B cell (primary cell): ENCODE measurements at regions not wholly inside any gene's neighbourhood (a gene's known extent, or its start where the extent isn't known, plus 50 kb on each side); places are given as distances from the start of the nearest gene placed in this dataset.

Experiments
- ATAC-seq: fragments of 200-7000 bp; cut with Tn5 transposase; one replicate; pipeline ENCODE4 v1.10.0; 2021; ENCODE audit warnings: low read depth, mild to moderate bottlenecking, moderate number of reproducible peaks, moderate library complexity
- CTCF ChIA-PET: fragments of 350-600 bp; sonication (Branson Sonifier 250); formaldehyde crosslinking; loops from one replicate; lab custom pipeline; 2021; ENCODE audit warnings: antibody characterized with exemption, inconsistent platforms; lab: Charles Lee
- POLR2A ChIA-PET: fragments of 350-600 bp; sonication (Branson Sonifier 250); formaldehyde crosslinking; loops from one replicate; lab custom pipeline; 2021; ENCODE audit warnings: antibody characterized with exemption; lab: Charles Lee
- DNase-seq: peaks from one replicate; pipeline ENCODE4 v3.0.0; 2013
- H2AFZ ChIP-seq: 2 replicates; pipeline ENCODE4 v1.6.1; 2012; ENCODE audit warnings: mild to moderate bottlenecking, low read depth, low read length; ENCODE audit not compliant: insufficient read depth, poor library complexity, severe bottlenecking
- H3K27ac ChIP-seq, 2 donors: 1 replicate in 1 of 2; 2 replicates in 1 of 2; pipeline ENCODE4 v1.5.1; 2012 to 2013; ENCODE audit warnings: low read length in 2 of 2, mild to moderate bottlenecking in 2 of 2, moderate library complexity in 1 of 2
- H3K27me3 ChIP-seq, 4 experiments: fragments of 200-600 bp in 1 of 4; sonication (generic) in 1 of 4; replicated peaks in 1 of 4; 1 replicate in 2 of 4; 2 replicates in 2 of 4; pipeline versions ENCODE4 v1.6.1 to v1.7.0; 2013 to 2016; ENCODE audit warnings: low read length in 3 of 4, mild to moderate bottlenecking in 2 of 4, mixed read lengths in 1 of 4, moderate library complexity in 1 of 4; ENCODE audit not compliant: insufficient read depth in 4 of 4, control insufficient read depth in 3 of 4; ENCODE audit errors: control extremely low read depth in 1 of 4
- H3K36me3 ChIP-seq, 2 experiments: replicated peaks in 1 of 2; 1 replicate in 1 of 2; 2 replicates in 1 of 2; pipeline versions ENCODE4 v1.6.1 to v1.7.1; 2013; ENCODE audit warnings: low read length in 1 of 2; ENCODE audit not compliant: insufficient read depth in 2 of 2, control insufficient read depth in 1 of 2; ENCODE audit errors: control extremely low read depth in 1 of 2, extremely low read depth in 1 of 2
- H3K4me1 ChIP-seq, 2 donors: fragments of 200-600 bp in 1 of 2; sonication (generic) in 1 of 2; 1 replicate in 1 of 2; 2 replicates in 1 of 2; pipeline versions ENCODE4 v1.5.1 to v1.6.1; 2013 to 2017; ENCODE audit warnings: low read length in 2 of 2; ENCODE audit not compliant: control insufficient read depth in 2 of 2, insufficient read depth in 2 of 2
- H3K4me2 ChIP-seq: replicated peaks from 2 replicates; pipeline ENCODE3; 2012; ENCODE audit warnings: mild to moderate bottlenecking, low read depth, low read length; ENCODE audit not compliant: poor library complexity, severe bottlenecking
- H3K4me3 ChIP-seq, 5 experiments: fragments of 200-600 bp in 1 of 5; sonication (generic) in 1 of 5; 1 replicate in 3 of 5; 2 replicates in 2 of 5; pipeline versions ENCODE4 v1.5.1 to v1.7.0; 2011 to 2016; ENCODE audit warnings: low read length in 4 of 5, mild to moderate bottlenecking in 4 of 5, low read depth in 2 of 5, control low read depth in 1 of 5, moderate library complexity in 1 of 5; ENCODE audit not compliant: insufficient read depth in 1 of 5; ENCODE audit errors: control extremely low read depth in 1 of 5, extremely low read depth in 1 of 5
- H3K79me2 ChIP-seq: fragments of 200-600 bp; sonication (generic); one replicate; pipeline ENCODE4 v1.6.0; 2016; ENCODE audit warnings: low read length; ENCODE audit not compliant: control insufficient read depth, insufficient read depth
- H3K9ac ChIP-seq: fragments of 200-600 bp; sonication (generic); 2 replicates; pipeline ENCODE4 v1.6.1; 2017; ENCODE audit warnings: mild to moderate bottlenecking, low read length, moderate library complexity
- H3K9me3 ChIP-seq, 3 donors: one replicate each; pipeline versions ENCODE4 v1.6.1 to v1.7.1; 2013; ENCODE audit warnings: low read length in 2 of 3; ENCODE audit not compliant: control insufficient read depth in 2 of 3, insufficient read depth in 1 of 3; ENCODE audit errors: control extremely low read depth in 1 of 3
- H4K20me1 ChIP-seq: 2 replicates; pipeline ENCODE4 v1.6.0; 2012; ENCODE audit warnings: mild to moderate bottlenecking, low read length; ENCODE audit not compliant: insufficient read depth, control insufficient read depth, poor library complexity, severe bottlenecking
- H3K27ac Mint-ChIP-seq: one replicate; pipeline ENCODE4 v1.8.0; 2021; ENCODE audit warnings: mixed read lengths
- H3K27me3 Mint-ChIP-seq: one replicate; pipeline ENCODE4 v1.8.0; 2021; ENCODE audit warnings: mixed read lengths
- H3K4me1 Mint-ChIP-seq: one replicate; pipeline ENCODE4 v1.8.0; 2021; ENCODE audit warnings: mixed read lengths
- H3K4me3 Mint-ChIP-seq: one replicate; pipeline ENCODE4 v1.8.0; 2021; ENCODE audit warnings: mixed read lengths
- H3K9me3 Mint-ChIP-seq: one replicate; pipeline ENCODE4 v1.8.0; 2022; ENCODE audit warnings: mixed read lengths; ENCODE audit not compliant: insufficient read depth
- EZH2 ChIP-seq: IDR thresholded peaks from 2 replicates; pipeline ENCODE4 v1.6.1; 2012; ENCODE audit warnings: borderline replicate concordance, low read depth, mild to moderate bottlenecking, moderate library complexity, low read length; ENCODE audit not compliant: insufficient read depth, poor library complexity, severe bottlenecking
- WGBS: methylation state at CpG from one replicate; pipeline ENCODE4 v1.1.5; 2013; ENCODE audit warnings: missing lambda C conversion rate; ENCODE audit not compliant: insufficient coverage; 5-methylcytosine and 5-hydroxymethylcytosine counted together
- intact Hi-C: fragments of 100-400 bp; cut with micrococcal nuclease; formaldehyde crosslinking; loops from one replicate; pipeline ENCODE4 v1.10.0; 2022
- TF ChIP-seq, protein P1 (sequence below): fragments of 200-600 bp; IDR thresholded peaks from one replicate; pipeline ENCODE4 v1.8.0; 2022; ENCODE audit warnings: antibody characterized with exemption, mild to moderate bottlenecking

DNA sequence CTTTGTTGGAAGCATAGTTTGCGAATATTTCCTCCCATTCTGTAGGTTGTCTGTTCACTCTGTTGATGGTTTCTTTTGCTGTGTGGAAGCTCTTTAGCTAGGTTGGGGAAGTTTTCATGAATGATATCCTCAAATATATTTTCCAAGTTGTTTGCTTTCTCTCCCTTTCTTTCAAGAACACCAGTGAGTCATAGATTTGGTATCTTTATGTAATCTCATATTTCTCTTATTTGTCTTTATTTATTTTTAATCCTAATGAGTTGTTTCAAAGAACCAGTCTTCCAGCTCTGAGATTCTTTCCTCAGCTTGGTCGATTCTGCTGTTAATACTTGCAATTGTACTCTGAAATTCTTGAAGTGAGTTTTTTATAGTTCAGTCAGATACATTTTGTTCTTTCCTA, 628.0 kb upstream of the ID4 start:
- H3K27ac ChIP-seq, result no peak overlapping the region
- intact Hi-C loops, result no loop called here
- H4K20me1 ChIP-seq, result no peaks in the 10 kb centered on the region
- Mint-ChIP-seq H3K4me3 (no peak overlapping the region), H3K4me1 (no peaks in the 10 kb centered on the region), H3K9me3 (peaks cover 5% of the 10 kb centered on the region), H3K27me3 (no peaks in the 10 kb centered on the region), H3K27ac (no peak overlapping the region)
- H3K4me3 ChIP-seq, result no peak overlapping the region
- H3K9ac ChIP-seq, result no peak overlapping the region
- H2AFZ ChIP-seq, result no peak overlapping the region
- no peaks in the 10 kb centered on the region for H3K27me3 ChIP-seq
- H3K4me2 ChIP-seq, result no peak overlapping the region
- no peak for TF ChIP-seq EZH2
- TF ChIP-seq, protein P1, sequence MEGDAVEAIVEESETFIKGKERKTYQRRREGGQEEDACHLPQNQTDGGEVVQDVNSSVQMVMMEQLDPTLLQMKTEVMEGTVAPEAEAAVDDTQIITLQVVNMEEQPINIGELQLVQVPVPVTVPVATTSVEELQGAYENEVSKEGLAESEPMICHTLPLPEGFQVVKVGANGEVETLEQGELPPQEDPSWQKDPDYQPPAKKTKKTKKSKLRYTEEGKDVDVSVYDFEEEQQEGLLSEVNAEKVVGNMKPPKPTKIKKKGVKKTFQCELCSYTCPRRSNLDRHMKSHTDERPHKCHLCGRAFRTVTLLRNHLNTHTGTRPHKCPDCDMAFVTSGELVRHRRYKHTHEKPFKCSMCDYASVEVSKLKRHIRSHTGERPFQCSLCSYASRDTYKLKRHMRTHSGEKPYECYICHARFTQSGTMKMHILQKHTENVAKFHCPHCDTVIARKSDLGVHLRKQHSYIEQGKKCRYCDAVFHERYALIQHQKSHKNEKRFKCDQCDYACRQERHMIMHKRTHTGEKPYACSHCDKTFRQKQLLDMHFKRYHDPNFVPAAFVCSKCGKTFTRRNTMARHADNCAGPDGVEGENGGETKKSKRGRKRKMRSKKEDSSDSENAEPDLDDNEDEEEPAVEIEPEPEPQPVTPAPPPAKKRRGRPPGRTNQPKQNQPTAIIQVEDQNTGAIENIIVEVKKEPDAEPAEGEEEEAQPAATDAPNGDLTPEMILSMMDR, result no peak
- no peaks in the 10 kb centered on the region for H3K79me2 ChIP-seq
- peaks cover 0 to 22% (median 0%) of the 10 kb centered on the region in 3 donors for H3K9me3 ChIP-seq
- no peaks in the 10 kb centered on the region for H3K4me1 ChIP-seq
- no peak for DNase-seq
- ChIA-PET POLR2A (no interaction called here), CTCF (no interaction called here)
- no peaks in the 10 kb centered on the region for H3K36me3 ChIP-seq
- ATAC-seq, result no peak
- WGBS, result no CpG with 5 or more reads among the region's 2 CpGs

DNA sequence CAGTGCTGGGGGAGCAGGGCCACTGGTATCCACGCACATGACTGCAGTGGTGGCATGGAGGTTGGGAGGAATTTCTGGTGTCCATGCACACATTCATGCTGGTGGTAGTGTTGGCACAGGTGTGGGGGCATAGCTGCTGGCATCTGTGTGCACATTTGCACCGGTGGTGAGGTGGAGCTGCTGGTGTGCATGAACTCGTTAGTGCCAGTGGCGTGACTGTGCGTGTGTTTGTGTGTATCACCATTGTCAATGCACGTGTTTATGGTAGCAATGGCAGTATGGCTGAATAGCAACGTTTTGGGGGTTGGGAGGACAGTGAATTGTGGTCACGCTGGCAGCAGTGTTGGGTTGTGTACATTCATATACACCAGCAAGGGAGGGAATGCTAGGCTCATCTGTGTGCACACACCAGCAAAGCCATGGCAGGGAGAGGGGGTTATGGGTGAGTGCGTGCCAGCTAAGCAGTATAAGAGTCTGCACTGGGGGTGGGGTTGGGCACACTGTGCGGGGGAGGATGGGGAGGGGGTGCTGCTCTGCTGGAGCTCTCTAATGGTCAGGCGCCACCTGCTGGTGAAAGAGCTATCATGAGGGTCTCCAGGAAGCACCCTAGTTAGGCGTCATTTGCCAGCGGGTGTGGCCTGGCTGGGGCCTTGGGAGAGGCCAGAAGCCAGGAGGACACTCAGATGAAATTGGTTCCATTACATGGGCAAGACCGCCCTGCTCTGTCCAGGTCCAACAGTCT, 626.1 kb upstream of the ID4 start:
- no peaks in the 10 kb centered on the region for H3K79me2 ChIP-seq
- H3K27ac ChIP-seq, result no peak overlapping the region
- TF ChIP-seq EZH2, result no peak
- TF ChIP-seq, protein P1, result no peak
- peaks cover 0 to 10% (median 0%) of the 10 kb centered on the region in 3 donors for H3K9me3 ChIP-seq
- intact Hi-C loops, result no loop called here
- no peaks in the 10 kb centered on the region for H3K4me1 Mint-ChIP-seq
- no peak overlapping the region for H3K4me3 Mint-ChIP-seq
- H3K4me2 ChIP-seq, result no peak overlapping the region
- H3K27me3 ChIP-seq, result no peaks in the 10 kb centered on the region
- H3K4me3 ChIP-seq, result no peak overlapping the region
- 88% methylated on average over 14 of the region's 14 CpGs for WGBS
- H2AFZ ChIP-seq, result no peak overlapping the region
- no peak for DNase-seq
- H3K9ac ChIP-seq, result no peak overlapping the region
- H4K20me1 ChIP-seq, result no peaks in the 10 kb centered on the region
- no peak for ATAC-seq
- peaks cover 5% of the 10 kb centered on the region for H3K9me3 Mint-ChIP-seq
- ChIA-PET POLR2A (no interaction called here), CTCF (no interaction called here)
- H3K36me3 ChIP-seq, result no peaks in the 10 kb centered on the region
- H3K27ac Mint-ChIP-seq, result no peak overlapping the region
- no peaks in the 10 kb centered on the region for H3K4me1 ChIP-seq
- no peaks in the 10 kb centered on the region for H3K27me3 Mint-ChIP-seq
